Neural cell (in vitro differentiated cells): ENCODE measurements at regions not wholly inside any gene's neighbourhood (a gene's known extent, or its start where the extent isn't known, plus 50 kb on each side); places are given as distances from the start of the nearest gene placed in this dataset.

Experiments used
- H2AFZ ChIP-seq: fragments of 200-600, 300-800 bp; sonication (generic), shearing (Covaris generic); 2 replicates; pipeline ENCODE4 v1.6.0; 2014; ENCODE audit warnings: low read depth, mild to moderate bottlenecking, antibody characterized with exemption, low read length, moderate library complexity
- H3F3A ChIP-seq: fragments of 200-600 bp; shearing (Covaris generic); 2 replicates; pipeline ENCODE4 v1.6.1; 2016; ENCODE audit warnings: mild to moderate bottlenecking, moderate library complexity, mixed read lengths, antibody characterized with exemption, low read length; ENCODE audit not compliant: insufficient read depth, poor library complexity, severe bottlenecking
- H3K27ac ChIP-seq: fragments of 200-600, 300-800 bp; sonication (generic), shearing (Covaris generic); 2 replicates; pipeline ENCODE4 v1.5.1; 2014; ENCODE audit warnings: mild to moderate bottlenecking, low read length, moderate library complexity
- H3K27me3 ChIP-seq: fragments of 300-800, 200-600 bp; sonication (generic), shearing (Covaris generic); 2 replicates; pipeline ENCODE4 v1.6.0; 2014; ENCODE audit warnings: mild to moderate bottlenecking, low read depth, low read length, moderate library complexity; ENCODE audit not compliant: insufficient read depth
- H3K36me3 ChIP-seq: fragments of 300-800, 200-600 bp; sonication (generic), shearing (Covaris generic); 2 replicates; pipeline ENCODE4 v1.5.1; 2014; ENCODE audit warnings: mild to moderate bottlenecking, antibody characterized with exemption, low read length, moderate library complexity; ENCODE audit not compliant: insufficient read depth
- H3K4me2 ChIP-seq: fragments of 300-800, 200-600 bp; sonication (generic), shearing (Covaris generic); 2 replicates; pipeline ENCODE4 v1.6.0; 2014; ENCODE audit warnings: mild to moderate bottlenecking, low read length
- H3K4me3 ChIP-seq: fragments of 300-800, 200-600 bp; sonication (generic), shearing (Covaris generic); 2 replicates; pipeline ENCODE4 v1.5.1; 2014; ENCODE audit warnings: mild to moderate bottlenecking, low read length, moderate library complexity
- H3K79me2 ChIP-seq: fragments of 200-600 bp; shearing (Covaris generic); replicated peaks from 2 replicates; pipeline ENCODE4 v1.6.0; 2014; ENCODE audit warnings: mild to moderate bottlenecking, low read length, moderate library complexity; ENCODE audit not compliant: insufficient read depth
- H3K9ac ChIP-seq: fragments of 300-800, 200-600 bp; sonication (generic), shearing (Covaris generic); 2 replicates; pipeline ENCODE4 v1.6.1; 2016; ENCODE audit warnings: mild to moderate bottlenecking, low read length, mixed read lengths
- H3K9me2 ChIP-seq: fragments of 200-600 bp; shearing (Covaris generic); 2 replicates; pipeline ENCODE4 v1.6.1; 2016; ENCODE audit warnings: mild to moderate bottlenecking, low read length, mixed read lengths; ENCODE audit not compliant: insufficient read depth
- H3K9me3 ChIP-seq: fragments of 200-600, 300-800 bp; sonication (generic), shearing (Covaris generic); 2 replicates; pipeline ENCODE4 v1.6.1; 2016; ENCODE audit warnings: mild to moderate bottlenecking, mixed run types, low read length, moderate library complexity, mixed read lengths
- H4K20me1 ChIP-seq: fragments of 200-600 bp; shearing (Covaris generic); 2 replicates; pipeline ENCODE4 v1.6.1; 2016; ENCODE audit warnings: mild to moderate bottlenecking, mixed run types; ENCODE audit not compliant: insufficient read depth
- EP300 ChIP-seq: fragments of 450-650 bp; conservative IDR thresholded peaks from 2 replicates; pipeline ENCODE4 v1.6.1; 2014; ENCODE audit warnings: antibody characterized with exemption, mild to moderate bottlenecking, moderate library complexity; ENCODE audit not compliant: poor library complexity, severe bottlenecking
- EZH2 ChIP-seq: fragments of 200-600, 300-800 bp; shearing (Covaris generic), sonication (generic); IDR thresholded peaks from 2 replicates; pipeline ENCODE4 v1.6.1; 2014; ENCODE audit warnings: antibody characterized with exemption, low read length, borderline replicate concordance, mild to moderate bottlenecking; ENCODE audit not compliant: insufficient read depth, poor library complexity, severe bottlenecking
- MXI1 ChIP-seq: fragments of 450-650 bp; conservative IDR thresholded peaks from 2 replicates; pipeline ENCODE4 v1.6.1; 2014; ENCODE audit warnings: antibody characterized with exemption, mild to moderate bottlenecking; ENCODE audit not compliant: poor library complexity, severe bottlenecking
- POLR2AphosphoS5 ChIP-seq: IDR thresholded peaks from 2 replicates; pipeline ENCODE4 v1.6.1; 2012
- RAD21 ChIP-seq: fragments of 450-650 bp; conservative IDR thresholded peaks from 2 replicates; pipeline ENCODE4 v1.6.1; 2014; ENCODE audit warnings: antibody characterized with exemption, mild to moderate bottlenecking, moderate library complexity
- SMC3 ChIP-seq: fragments of 450-650 bp; conservative IDR thresholded peaks from 2 replicates; pipeline ENCODE4 v1.6.1; 2014; ENCODE audit warnings: antibody characterized with exemption, mild to moderate bottlenecking, moderate library complexity; ENCODE audit not compliant: poor library complexity
- TAF1 ChIP-seq: IDR thresholded peaks from 2 replicates; pipeline ENCODE4 v1.6.1; 2012; ENCODE audit warnings: low read depth
- TF ChIP-seq, protein P1 (sequence below): fragments of 450-650 bp; IDR thresholded peaks from 2 replicates; pipeline ENCODE4 v1.5.1; 2014; ENCODE audit warnings: antibody characterized with exemption, mild to moderate bottlenecking, moderate library complexity; ENCODE audit not compliant: poor library complexity, severe bottlenecking
- TF ChIP-seq, protein P2 (sequence below): IDR thresholded peaks from 2 replicates; pipeline ENCODE4 v1.6.1; 2012; ENCODE audit warnings: borderline replicate concordance

DNA sequence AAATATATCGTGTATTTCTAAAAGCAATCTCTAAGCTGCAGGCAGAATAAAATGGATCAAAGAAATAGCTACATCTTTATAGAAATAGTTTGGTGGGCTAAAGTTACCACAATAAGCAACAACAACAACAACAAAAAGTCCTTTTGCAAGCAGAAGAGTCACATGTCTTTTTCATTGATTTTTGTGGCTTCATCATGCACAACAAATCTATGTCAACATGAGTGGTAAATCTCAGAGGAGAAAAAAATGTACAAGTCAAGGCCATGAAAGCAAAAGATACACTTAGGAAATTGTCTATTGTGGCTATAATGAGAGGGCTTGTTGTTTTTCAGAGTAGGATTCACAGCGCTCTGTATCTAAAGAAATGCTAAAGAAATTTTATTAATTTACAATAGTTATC is 269.7 kb downstream of the GRB14 start:
- Histone ChIP-seq H3K27me3 (no peaks in the 10 kb centered on the region), H2AFZ (no peak overlapping the region), H3K9me3 (no peaks in the 10 kb centered on the region)

DNA sequence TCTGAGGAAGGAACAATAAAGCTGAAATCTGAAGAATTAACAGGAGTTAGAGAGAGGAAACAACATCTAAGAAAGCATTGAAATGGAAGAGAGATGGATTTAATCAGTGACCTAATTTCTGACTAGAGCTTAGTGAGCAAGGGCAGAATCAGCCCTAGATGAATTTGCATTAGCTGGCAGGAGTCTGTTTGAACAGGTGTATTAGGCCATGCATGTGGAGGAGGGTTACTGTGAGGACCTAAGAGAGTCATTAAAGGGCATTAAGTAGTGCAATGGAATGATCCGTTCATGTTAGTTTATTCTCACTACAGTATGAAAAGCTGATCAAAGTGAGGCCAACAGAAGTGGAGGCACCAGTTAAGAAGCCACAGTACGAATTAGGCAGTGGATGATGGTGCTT is 285.3 kb downstream of the GRB14 start:
- H3K9me2 ChIP-seq, result no peaks in the 10 kb centered on the region
- no peaks in the 10 kb centered on the region for H3F3A ChIP-seq
- no peak overlapping the region for H3K27ac ChIP-seq
- no peaks in the 10 kb centered on the region for H3K79me2 ChIP-seq
- H3K9me3 ChIP-seq, result no peaks in the 10 kb centered on the region
- H4K20me1 ChIP-seq, result no peaks in the 10 kb centered on the region
- no peak overlapping the region for H2AFZ ChIP-seq
- no peak overlapping the region for H3K9ac ChIP-seq
- TF ChIP-seq POLR2AphosphoS5 (no peak), SMC3 (no peak), TAF1 (no peak), EZH2 (no peak), RAD21 (no peak), EP300 (no peak), MXI1 (no peak)
- TF ChIP-seq, protein P1, sequence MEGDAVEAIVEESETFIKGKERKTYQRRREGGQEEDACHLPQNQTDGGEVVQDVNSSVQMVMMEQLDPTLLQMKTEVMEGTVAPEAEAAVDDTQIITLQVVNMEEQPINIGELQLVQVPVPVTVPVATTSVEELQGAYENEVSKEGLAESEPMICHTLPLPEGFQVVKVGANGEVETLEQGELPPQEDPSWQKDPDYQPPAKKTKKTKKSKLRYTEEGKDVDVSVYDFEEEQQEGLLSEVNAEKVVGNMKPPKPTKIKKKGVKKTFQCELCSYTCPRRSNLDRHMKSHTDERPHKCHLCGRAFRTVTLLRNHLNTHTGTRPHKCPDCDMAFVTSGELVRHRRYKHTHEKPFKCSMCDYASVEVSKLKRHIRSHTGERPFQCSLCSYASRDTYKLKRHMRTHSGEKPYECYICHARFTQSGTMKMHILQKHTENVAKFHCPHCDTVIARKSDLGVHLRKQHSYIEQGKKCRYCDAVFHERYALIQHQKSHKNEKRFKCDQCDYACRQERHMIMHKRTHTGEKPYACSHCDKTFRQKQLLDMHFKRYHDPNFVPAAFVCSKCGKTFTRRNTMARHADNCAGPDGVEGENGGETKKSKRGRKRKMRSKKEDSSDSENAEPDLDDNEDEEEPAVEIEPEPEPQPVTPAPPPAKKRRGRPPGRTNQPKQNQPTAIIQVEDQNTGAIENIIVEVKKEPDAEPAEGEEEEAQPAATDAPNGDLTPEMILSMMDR, result no peak
- TF ChIP-seq, protein P2, sequence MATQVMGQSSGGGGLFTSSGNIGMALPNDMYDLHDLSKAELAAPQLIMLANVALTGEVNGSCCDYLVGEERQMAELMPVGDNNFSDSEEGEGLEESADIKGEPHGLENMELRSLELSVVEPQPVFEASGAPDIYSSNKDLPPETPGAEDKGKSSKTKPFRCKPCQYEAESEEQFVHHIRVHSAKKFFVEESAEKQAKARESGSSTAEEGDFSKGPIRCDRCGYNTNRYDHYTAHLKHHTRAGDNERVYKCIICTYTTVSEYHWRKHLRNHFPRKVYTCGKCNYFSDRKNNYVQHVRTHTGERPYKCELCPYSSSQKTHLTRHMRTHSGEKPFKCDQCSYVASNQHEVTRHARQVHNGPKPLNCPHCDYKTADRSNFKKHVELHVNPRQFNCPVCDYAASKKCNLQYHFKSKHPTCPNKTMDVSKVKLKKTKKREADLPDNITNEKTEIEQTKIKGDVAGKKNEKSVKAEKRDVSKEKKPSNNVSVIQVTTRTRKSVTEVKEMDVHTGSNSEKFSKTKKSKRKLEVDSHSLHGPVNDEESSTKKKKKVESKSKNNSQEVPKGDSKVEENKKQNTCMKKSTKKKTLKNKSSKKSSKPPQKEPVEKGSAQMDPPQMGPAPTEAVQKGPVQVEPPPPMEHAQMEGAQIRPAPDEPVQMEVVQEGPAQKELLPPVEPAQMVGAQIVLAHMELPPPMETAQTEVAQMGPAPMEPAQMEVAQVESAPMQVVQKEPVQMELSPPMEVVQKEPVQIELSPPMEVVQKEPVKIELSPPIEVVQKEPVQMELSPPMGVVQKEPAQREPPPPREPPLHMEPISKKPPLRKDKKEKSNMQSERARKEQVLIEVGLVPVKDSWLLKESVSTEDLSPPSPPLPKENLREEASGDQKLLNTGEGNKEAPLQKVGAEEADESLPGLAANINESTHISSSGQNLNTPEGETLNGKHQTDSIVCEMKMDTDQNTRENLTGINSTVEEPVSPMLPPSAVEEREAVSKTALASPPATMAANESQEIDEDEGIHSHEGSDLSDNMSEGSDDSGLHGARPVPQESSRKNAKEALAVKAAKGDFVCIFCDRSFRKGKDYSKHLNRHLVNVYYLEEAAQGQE, result no peak
- no peak overlapping the region for H3K4me3 ChIP-seq
- no peaks in the 10 kb centered on the region for H3K36me3 ChIP-seq
- no peak overlapping the region for H3K4me2 ChIP-seq
- H3K27me3 ChIP-seq, result no peaks in the 10 kb centered on the region

More for the DNA sequence above, 269.7 kb downstream of the GRB14 start:
- no peak overlapping the region for H3K27ac ChIP-seq
- no peak overlapping the region for H3K4me2 ChIP-seq
- H3K9ac ChIP-seq, result no peak overlapping the region
- H3K4me3 ChIP-seq, result no peak overlapping the region
- H3K36me3 ChIP-seq, result no peaks in the 10 kb centered on the region
- no peaks in the 10 kb centered on the region for H4K20me1 ChIP-seq
- H3K79me2 ChIP-seq, result no peaks in the 10 kb centered on the region
- TF ChIP-seq, protein P1, result no peak
- TF ChIP-seq, protein P2, result no peak
- TF ChIP-seq RAD21, result no peak
- TF ChIP-seq POLR2AphosphoS5, result no peak
- no peak for TF ChIP-seq MXI1
- TF ChIP-seq EZH2, result no peak
- H3K9me2 ChIP-seq, result no peaks in the 10 kb centered on the region
- H3F3A ChIP-seq, result no peaks in the 10 kb centered on the region
